ENCODE measurements at regions not wholly inside any gene's neighbourhood (a gene's known extent, or its start where the extent isn't known, plus 50 kb on each side); places are given as distances from the start of the nearest gene placed in this dataset.

DNA sequence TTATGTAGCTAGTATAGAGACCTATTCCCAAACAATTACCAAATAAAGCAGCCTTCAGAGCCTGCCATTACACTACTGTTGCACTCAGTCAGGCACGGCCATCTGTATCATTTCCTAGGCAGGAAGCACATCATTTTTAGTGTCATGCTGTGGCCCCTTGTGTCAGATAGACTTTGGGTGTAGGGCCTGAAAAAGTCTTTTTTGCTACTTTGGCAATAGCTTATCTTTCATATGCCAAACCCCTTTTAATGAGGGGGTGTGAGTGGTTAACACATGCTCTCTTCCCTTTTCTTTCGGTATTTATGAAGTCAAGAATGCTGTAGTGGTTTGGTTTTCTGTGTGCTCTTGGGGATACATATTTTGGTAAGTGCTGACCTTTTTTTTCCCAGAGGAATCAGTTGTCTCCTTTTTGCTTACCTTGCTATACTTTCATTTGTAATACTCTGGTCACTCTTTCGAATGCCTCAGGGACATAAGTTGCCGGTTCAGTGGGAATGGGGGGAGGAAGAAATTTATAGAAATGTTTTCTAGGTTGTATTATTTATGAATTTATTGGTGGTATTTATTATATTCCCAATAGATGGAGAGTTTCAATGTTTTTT lies 209.8 kb downstream of the CSNK1G3 start:
- TF ChIP-seq GATA2 (IDR thresholded peaks at IDR 0.05; ENCODE audit: low read depth, low read length) (no peak), GATA3 (IDR thresholded peaks at IDR 0.05; ENCODE audit: low read depth, low read length) (no peak)

Data from SH-SY5Y (cell line).